D341Med (cell line): ENCODE measurements at regions not wholly inside any gene's neighbourhood (a gene's known extent, or its start where the extent isn't known, plus 50 kb on each side); places are given as distances from the start of the nearest gene placed in this dataset.
"Not testable (repeated sequence)": the region's sequence is repeated elsewhere in the genome, so short reads cannot be mapped to it uniquely, and the experiment has no call there.

Experiments
- DNase-seq: peaks from one replicate; pipeline ENCODE4 v3.0.0; 2012; ENCODE audit warnings: low spot score

- DNase-seq, result not testable (repeated sequence)
Measured at GRCh38 chr4:8972635-8973034, 101.0 kb upstream of the HMX1 start.

- not testable (repeated sequence) for DNase-seq
Measured at GRCh38 chr4:8965896-8966295, 94.3 kb upstream of the HMX1 start.

- not testable (repeated sequence) for DNase-seq
Measured at GRCh38 chr4:8964201-8964788, 92.7 kb upstream of the HMX1 start.

GRCh38 chr4:8963533-8963932 lies 91.9 kb upstream of the HMX1 start:
- DNase-seq, result not testable (repeated sequence)

GRCh38 chr4:8961343-8961742 lies 89.7 kb upstream of the HMX1 start:
- DNase-seq, result not testable (repeated sequence)

- DNase-seq, result not testable (repeated sequence)
Measured at GRCh38 chr4:8959471-8959870, 87.8 kb upstream of the HMX1 start.

- not testable (repeated sequence) for DNase-seq
Measured at GRCh38 chr4:8954001-8954400, 82.4 kb upstream of the HMX1 start.

GRCh38 chr4:8952791-8953190 lies 81.2 kb upstream of the HMX1 start:
- not testable (repeated sequence) for DNase-seq

GRCh38 chr4:8952109-8952508 lies 80.5 kb upstream of the HMX1 start:
- DNase-seq, result not testable (repeated sequence)

- not testable (repeated sequence) for DNase-seq
Measured at GRCh38 chr4:8945506-8945905, 73.9 kb upstream of the HMX1 start.

GRCh38 chr4:8943367-8943766 lies 71.7 kb upstream of the HMX1 start:
- not testable (repeated sequence) for DNase-seq

- not testable (repeated sequence) for DNase-seq
Measured at GRCh38 chr4:8942088-8942487, 70.4 kb upstream of the HMX1 start.

GRCh38 chr4:8941492-8941805 lies 69.8 kb upstream of the HMX1 start:
- not testable (repeated sequence) for DNase-seq

GRCh38 chr4:8940792-8941491 lies 69.3 kb upstream of the HMX1 start:
- peak; percentile 28 for DNase-seq

GRCh38 chr4:8939840-8940742 lies 68.5 kb upstream of the HMX1 start:
- DNase-seq, result no peak

GRCh38 chr4:8939160-8939839 lies 67.7 kb upstream of the HMX1 start:
- DNase-seq, result no peak

- DNase-seq, result no peak
Measured at GRCh38 chr4:8938623-8939022, 67.0 kb upstream of the HMX1 start.

GRCh38 chr4:8938137-8938536 lies 66.5 kb upstream of the HMX1 start:
- DNase-seq, result no peak

- no peak for DNase-seq
Measured at GRCh38 chr4:8932884-8933283, 61.2 kb upstream of the HMX1 start.

- DNase-seq, result no peak
Measured at GRCh38 chr4:8928074-8928473, 56.4 kb upstream of the HMX1 start.

GRCh38 chr4:8922481-8922880 lies 50.8 kb upstream of the HMX1 start:
- no peak for DNase-seq

GRCh38 chr4:8921465-8921864 lies 49.8 kb upstream of the HMX1 start:
- peak; percentile 3 for DNase-seq
